ENCODE measurements at regions not wholly inside any gene's neighbourhood (a gene's known extent, or its start where the extent isn't known, plus 50 kb on each side); places are given as distances from the start of the nearest gene placed in this dataset.
"Not testable (repeated sequence)": the region's sequence is repeated elsewhere in the genome, so short reads cannot be mapped to it uniquely, and the experiment has no call there.

GRCh38 chr2:154565433-154565832, 133.1 kb upstream of the KCNJ3 start:
- no peak overlapping the region for H3K9ac ChIP-seq (ENCODE audit: low read length)
- H3K4me1 ChIP-seq (ENCODE audit: insufficient read depth, low read length), result no peaks in the 10 kb centered on the region
- Mint-ChIP-seq H3K27ac (ENCODE audit: unreplicated experiment) (no peak overlapping the region), H3K9me3 (ENCODE audit: unreplicated experiment) (no peaks in the 10 kb centered on the region), H3K4me1 (ENCODE audit: low read depth, unreplicated experiment) (no peaks in the 10 kb centered on the region), H3K27me3 (ENCODE audit: low read depth, unreplicated experiment) (no peaks in the 10 kb centered on the region), H3K36me3 (ENCODE audit: low read depth, unreplicated experiment) (peaks cover 1% of the 10 kb centered on the region), H3K4me3 (ENCODE audit: unreplicated experiment) (no peak overlapping the region)
- H3K36me3 ChIP-seq (ENCODE audit: insufficient read depth, low read length), result no peaks in the 10 kb centered on the region
- no peak overlapping the region for H3K27ac ChIP-seq (ENCODE audit: low read depth, low read length)
- H4K20me1 ChIP-seq (ENCODE audit: insufficient read depth, low read length), result no peaks in the 10 kb centered on the region
- no peaks in the 10 kb centered on the region for H3K79me2 ChIP-seq (ENCODE audit: insufficient read depth, low read length)
- DNase-seq (ENCODE audit: low read depth), result no peak
- H3K9me3 ChIP-seq (ENCODE audit: insufficient read depth, low read depth, low read length), result no peaks in the 10 kb centered on the region
- no peak overlapping the region for H2AFZ ChIP-seq (ENCODE audit: low read depth, low read length)
- no peak overlapping the region for H3K4me3 ChIP-seq (ENCODE audit: insufficient read depth, low read depth, low read length)
- FAIRE-seq, result no peak
- H3K4me2 ChIP-seq (ENCODE audit: low read length), result no peak overlapping the region
- H3K27me3 ChIP-seq (ENCODE audit: insufficient read depth, low read length), result no peaks in the 10 kb centered on the region
- TF ChIP-seq CTCF (IDR thresholded peaks at IDR 0.05; ENCODE audit: insufficient read depth, low read depth, low read length) (no peak), EZH2 (IDR thresholded peaks at IDR 0.05; ENCODE audit: insufficient read depth, low read length) (no peak)

- Mint-ChIP-seq H3K4me3 (ENCODE audit: unreplicated experiment) (no peak overlapping the region), H3K27ac (ENCODE audit: unreplicated experiment) (no peak overlapping the region), H3K9me3 (ENCODE audit: unreplicated experiment) (no peaks in the 10 kb centered on the region), H3K27me3 (ENCODE audit: low read depth, unreplicated experiment) (no peaks in the 10 kb centered on the region), H3K4me1 (ENCODE audit: low read depth, unreplicated experiment) (no peaks in the 10 kb centered on the region), H3K36me3 (ENCODE audit: low read depth, unreplicated experiment) (peaks cover 1% of the 10 kb centered on the region)
- H3K9me3 ChIP-seq (ENCODE audit: insufficient read depth, low read depth, low read length), result no peaks in the 10 kb centered on the region
- no peaks in the 10 kb centered on the region for H3K79me2 ChIP-seq (ENCODE audit: insufficient read depth, low read length)
- H3K4me1 ChIP-seq (ENCODE audit: insufficient read depth, low read length), result no peaks in the 10 kb centered on the region
- no peak overlapping the region for H3K9ac ChIP-seq (ENCODE audit: low read length)
- H3K27me3 ChIP-seq (ENCODE audit: insufficient read depth, low read length), result no peaks in the 10 kb centered on the region
- H3K4me2 ChIP-seq (ENCODE audit: low read length), result no peak overlapping the region
- H4K20me1 ChIP-seq (ENCODE audit: insufficient read depth, low read length), result no peaks in the 10 kb centered on the region
- DNase-seq (ENCODE audit: low read depth), result no peak
- H3K36me3 ChIP-seq (ENCODE audit: insufficient read depth, low read length), result no peaks in the 10 kb centered on the region
- TF ChIP-seq EZH2 (IDR thresholded peaks at IDR 0.05; ENCODE audit: insufficient read depth, low read length) (no peak), CTCF (IDR thresholded peaks at IDR 0.05; ENCODE audit: insufficient read depth, low read depth, low read length) (no peak)
- no peak for FAIRE-seq
- H3K27ac ChIP-seq (ENCODE audit: low read depth, low read length), result no peak overlapping the region
- H3K4me3 ChIP-seq (ENCODE audit: insufficient read depth, low read depth, low read length), result no peak overlapping the region
- no peak overlapping the region for H2AFZ ChIP-seq (ENCODE audit: low read depth, low read length)
Observed at GRCh38 chr2:154568413-154568812, 130.1 kb upstream of the KCNJ3 start.

GRCh38 chr2:154570501-154570900, 128.0 kb upstream of the KCNJ3 start:
- Mint-ChIP-seq H3K27ac (ENCODE audit: unreplicated experiment) (no peak overlapping the region), H3K27me3 (ENCODE audit: low read depth, unreplicated experiment) (no peaks in the 10 kb centered on the region), H3K4me3 (ENCODE audit: unreplicated experiment) (no peak overlapping the region), H3K4me1 (ENCODE audit: low read depth, unreplicated experiment) (no peaks in the 10 kb centered on the region), H3K36me3 (ENCODE audit: low read depth, unreplicated experiment) (peaks cover 1% of the 10 kb centered on the region), H3K9me3 (ENCODE audit: unreplicated experiment) (no peaks in the 10 kb centered on the region)
- Histone ChIP-seq H3K27ac (ENCODE audit: low read depth, low read length) (no peak overlapping the region), H4K20me1 (ENCODE audit: insufficient read depth, low read length) (no peaks in the 10 kb centered on the region), H3K79me2 (ENCODE audit: insufficient read depth, low read length) (no peaks in the 10 kb centered on the region), H3K9ac (ENCODE audit: low read length) (no peak overlapping the region), H3K4me1 (ENCODE audit: insufficient read depth, low read length) (no peaks in the 10 kb centered on the region), H3K36me3 (ENCODE audit: insufficient read depth, low read length) (no peaks in the 10 kb centered on the region), H3K4me2 (ENCODE audit: low read length) (no peak overlapping the region), H2AFZ (ENCODE audit: low read depth, low read length) (no peak overlapping the region), H3K9me3 (ENCODE audit: insufficient read depth, low read depth, low read length) (no peaks in the 10 kb centered on the region), H3K27me3 (ENCODE audit: insufficient read depth, low read length) (no peaks in the 10 kb centered on the region), H3K4me3 (ENCODE audit: insufficient read depth, low read depth, low read length) (no peak overlapping the region)
- FAIRE-seq (no peak), DNase-seq (ENCODE audit: low read depth) (no peak)
- TF ChIP-seq EZH2 (IDR thresholded peaks at IDR 0.05; ENCODE audit: insufficient read depth, low read length), result no peak
- TF ChIP-seq CTCF (IDR thresholded peaks at IDR 0.05; ENCODE audit: insufficient read depth, low read depth, low read length), result no peak

GRCh38 chr2:154576699-154577098, 121.8 kb upstream of the KCNJ3 start:
- H3K79me2 ChIP-seq (ENCODE audit: insufficient read depth, low read length); H3K9me3 Mint-ChIP-seq (ENCODE audit: unreplicated experiment); H3K4me3 Mint-ChIP-seq (ENCODE audit: unreplicated experiment); DNase-seq (ENCODE audit: low read depth); H2AFZ ChIP-seq (ENCODE audit: low read depth, low read length); H3K4me2 ChIP-seq (ENCODE audit: low read length); H3K27me3 Mint-ChIP-seq (ENCODE audit: low read depth, unreplicated experiment); H3K27me3 ChIP-seq (ENCODE audit: insufficient read depth, low read length); FAIRE-seq; H3K9ac ChIP-seq (ENCODE audit: low read length); H3K9me3 ChIP-seq (ENCODE audit: insufficient read depth, low read depth, low read length); H3K4me1 ChIP-seq (ENCODE audit: insufficient read depth, low read length); H4K20me1 ChIP-seq (ENCODE audit: insufficient read depth, low read length); H3K4me3 ChIP-seq (ENCODE audit: insufficient read depth, low read depth, low read length); H3K27ac ChIP-seq (ENCODE audit: low read depth, low read length); H3K4me1 Mint-ChIP-seq (ENCODE audit: low read depth, unreplicated experiment); H3K36me3 ChIP-seq (ENCODE audit: insufficient read depth, low read length); H3K27ac Mint-ChIP-seq (ENCODE audit: unreplicated experiment); H3K36me3 Mint-ChIP-seq (ENCODE audit: low read depth, unreplicated experiment): not testable (repeated sequence)
